Mesenchymal stem cell (in vitro differentiated cells and primary cell): ENCODE measurements at regions not wholly inside any gene's neighbourhood (a gene's known extent, or its start where the extent isn't known, plus 50 kb on each side); places are given as distances from the start of the nearest gene placed in this dataset.

Source experiments
- DNase-seq: peaks from one replicate; pipeline ENCODE4 v3.0.0-alpha.2; 2013
- H2AFZ ChIP-seq: one replicate; pipeline ENCODE4 v1.6.1; 2013; ENCODE audit warnings: low read depth, mild to moderate bottlenecking, control low read depth, inconsistent platforms, low read length, moderate library complexity
- H2AK5ac ChIP-seq: 2 replicates; pipeline ENCODE4 v1.6.1; 2013; ENCODE audit warnings: low read length, moderate library complexity, mild to moderate bottlenecking, inconsistent platforms; ENCODE audit not compliant: severe bottlenecking
- H2BK120ac ChIP-seq: one replicate; pipeline ENCODE4 v1.6.1; 2013; ENCODE audit warnings: low read depth, mild to moderate bottlenecking, inconsistent platforms, low read length, moderate library complexity
- H2BK12ac ChIP-seq, 2 experiments: one replicate each; pipeline ENCODE4 v1.6.1; 2013; ENCODE audit warnings: inconsistent platforms in 2 of 2, low read length in 2 of 2, mild to moderate bottlenecking in 2 of 2, moderate library complexity in 2 of 2, control low read depth in 1 of 2
- H2BK15ac ChIP-seq: one replicate; pipeline ENCODE4 v1.6.1; 2013; ENCODE audit warnings: mild to moderate bottlenecking, low read depth, inconsistent platforms; ENCODE audit not compliant: poor library complexity, severe bottlenecking
- H2BK5ac ChIP-seq: 2 replicates; pipeline ENCODE4 v1.6.1; 2013; ENCODE audit warnings: low read depth, mild to moderate bottlenecking, low read length, control low read depth, inconsistent platforms; ENCODE audit not compliant: poor library complexity, severe bottlenecking
- H3K14ac ChIP-seq, 2 experiments: one replicate each; pipeline ENCODE4 v1.6.1; 2013; ENCODE audit warnings: inconsistent platforms in 2 of 2, low read length in 2 of 2, control low read depth in 1 of 2, mild to moderate bottlenecking in 1 of 2, moderate library complexity in 1 of 2
- H3K18ac ChIP-seq, 2 experiments: one replicate each; pipeline ENCODE4 v1.6.1; 2013; ENCODE audit warnings: inconsistent platforms in 2 of 2, low read length in 2 of 2, control low read depth in 1 of 2, low read depth in 1 of 2, mild to moderate bottlenecking in 1 of 2
- H3K23ac ChIP-seq, 2 experiments: one replicate each; pipeline ENCODE4 v1.6.1; 2013; ENCODE audit warnings: inconsistent platforms in 2 of 2, low read length in 2 of 2, mild to moderate bottlenecking in 2 of 2, moderate library complexity in 2 of 2, control low read depth in 1 of 2
- H3K27ac ChIP-seq: 2 replicates; pipeline ENCODE4 v1.5.1; 2013; ENCODE audit warnings: mild to moderate bottlenecking, moderate library complexity, low read length, control low read depth, inconsistent platforms; ENCODE audit not compliant: poor library complexity, severe bottlenecking
- H3K27me3 ChIP-seq, 2 experiments: 2 replicates each; pipeline versions ENCODE4 v1.6.1 to v1.7.0; 2013; ENCODE audit warnings: low read length in 2 of 2, mild to moderate bottlenecking in 2 of 2, moderate library complexity in 2 of 2, control low read depth in 1 of 2, inconsistent platforms in 1 of 2; ENCODE audit not compliant: control insufficient read depth in 1 of 2, insufficient read depth in 1 of 2
- H3K36me3 ChIP-seq, 2 experiments: 2 replicates each; pipeline versions ENCODE4 v1.6.1 to v1.7.0; 2013; ENCODE audit warnings: low read length in 2 of 2, control low read depth in 1 of 2, inconsistent platforms in 1 of 2, low read depth in 1 of 2, mild to moderate bottlenecking in 1 of 2; ENCODE audit not compliant: insufficient read depth in 2 of 2, control insufficient read depth in 1 of 2
- H3K4ac ChIP-seq, 2 experiments: one replicate each; pipeline ENCODE4 v1.6.1; 2013; ENCODE audit warnings: inconsistent platforms in 2 of 2, low read length in 2 of 2, mild to moderate bottlenecking in 2 of 2, moderate library complexity in 2 of 2, control low read depth in 1 of 2, low read depth in 1 of 2
- H3K4me1 ChIP-seq: 2 replicates; pipeline ENCODE4 v1.6.1; 2013; ENCODE audit warnings: low read depth, low read length, control low read depth; ENCODE audit not compliant: control insufficient read depth, insufficient read depth
- H3K4me2 ChIP-seq: 2 replicates; pipeline ENCODE4 v1.6.1; 2013; ENCODE audit warnings: low read length, mild to moderate bottlenecking, inconsistent platforms; ENCODE audit not compliant: poor library complexity, severe bottlenecking
- H3K4me3 ChIP-seq, 2 experiments: 2 replicates each; pipeline versions ENCODE4 v1.5.1 to v1.7.0; 2013; ENCODE audit warnings: low read length in 2 of 2, mild to moderate bottlenecking in 2 of 2, control low read depth in 1 of 2, low read depth in 1 of 2; ENCODE audit not compliant: insufficient read depth in 1 of 2
- H3K79me1 ChIP-seq: replicated peaks from 2 replicates; pipeline ENCODE4 v1.6.1; 2013; ENCODE audit warnings: mild to moderate bottlenecking, control low read depth, low read length, inconsistent platforms; ENCODE audit not compliant: poor library complexity, severe bottlenecking
- H3K9ac ChIP-seq: 2 replicates; pipeline ENCODE4 v1.7.0; 2013; ENCODE audit warnings: mild to moderate bottlenecking, low read length, moderate library complexity
- H3K9me3 ChIP-seq: 2 replicates; pipeline ENCODE4 v1.7.0; 2013; ENCODE audit warnings: mild to moderate bottlenecking, low read length; ENCODE audit not compliant: control insufficient read depth
- H4K8ac ChIP-seq: one replicate; pipeline ENCODE4 v1.6.1; 2013; ENCODE audit warnings: inconsistent platforms, mild to moderate bottlenecking, low read length, moderate library complexity
- H4K91ac ChIP-seq: one replicate; pipeline ENCODE4 v1.6.1; 2013; ENCODE audit warnings: mild to moderate bottlenecking, low read length, inconsistent platforms
- WGBS: methylation state at CpG from one replicate; pipeline ENCODE4 v1.1.7; 2013; ENCODE audit warnings: mixed read lengths; 5-methylcytosine and 5-hydroxymethylcytosine counted together

DNA sequence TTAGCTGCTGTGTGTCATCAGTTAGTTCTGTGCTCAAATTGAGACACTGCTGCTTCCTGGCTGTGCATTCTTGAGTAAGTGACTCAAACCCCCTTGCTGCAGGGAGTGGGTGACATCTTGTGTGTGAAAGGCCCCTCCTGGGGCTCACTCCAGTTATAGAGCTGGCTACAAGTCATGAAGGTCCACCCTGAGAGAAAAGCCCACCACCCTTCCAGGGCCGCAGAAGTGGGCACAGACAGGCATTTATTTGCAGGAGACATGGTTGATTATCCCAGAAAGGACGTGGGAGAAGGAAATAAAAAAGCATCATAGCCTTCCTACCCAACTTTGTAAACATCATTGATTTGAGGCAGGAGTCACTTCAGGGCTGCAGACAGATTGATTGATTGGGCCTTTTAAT lies 550.6 kb downstream of the MATN1 start:
- H3K23ac ChIP-seq = no peak overlapping the region
- no peak overlapping the region for H4K91ac ChIP-seq
- no peak overlapping the region for H3K4ac ChIP-seq
- H2AK5ac ChIP-seq = no peak overlapping the region
- DNase-seq = no peak
- H3K79me1 ChIP-seq = no peaks in the 10 kb centered on the region
- H3K4me2 ChIP-seq = no peak overlapping the region
- no peaks in the 10 kb centered on the region for H3K4me1 ChIP-seq
- H3K9ac ChIP-seq = no peak overlapping the region
- no peak overlapping the region for H3K14ac ChIP-seq
- no peak overlapping the region for H2BK120ac ChIP-seq
- H2BK15ac ChIP-seq = no peak overlapping the region
- no peak overlapping the region for H2BK12ac ChIP-seq
- no peaks in the 10 kb centered on the region for H3K36me3 ChIP-seq
- H3K4me3 ChIP-seq = no peak overlapping the region
- H3K18ac ChIP-seq = no peak overlapping the region
- H3K27me3 ChIP-seq = peaks cover 0 to 6% of the 10 kb centered on the region in 2 experiments
- no peak overlapping the region for H2BK5ac ChIP-seq
- no peak overlapping the region for H2AFZ ChIP-seq
- H4K8ac ChIP-seq = no peak overlapping the region
- no CpG with 5 or more reads among the region's 2 CpGs for WGBS
- no peaks in the 10 kb centered on the region for H3K9me3 ChIP-seq
- no peak overlapping the region for H3K27ac ChIP-seq

DNA sequence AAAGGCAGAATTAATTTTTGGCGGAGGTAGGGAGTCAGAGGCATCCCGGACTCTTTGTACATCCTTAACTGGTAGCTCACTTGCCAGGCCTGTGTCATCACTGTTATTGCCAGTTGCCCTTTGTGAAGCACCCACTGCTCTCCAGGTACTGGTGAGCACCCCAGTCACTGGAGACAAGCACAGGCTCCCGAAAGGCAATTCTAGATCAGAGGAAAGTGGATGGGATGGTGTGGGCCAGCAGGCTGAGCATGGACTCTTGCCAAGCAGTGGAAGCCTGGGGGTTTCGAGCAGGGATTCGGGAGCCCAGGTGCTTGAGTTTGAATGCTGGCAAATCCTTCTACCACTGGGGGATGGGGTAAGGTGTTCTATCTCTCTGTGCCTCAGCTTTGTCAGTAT lies 551.1 kb downstream of the MATN1 start:
- Histone ChIP-seq H3K4me2 (no peak overlapping the region), H4K91ac (no peak overlapping the region), H3K14ac (no peak overlapping the region), H4K8ac (no peak overlapping the region), H3K9ac (no peak overlapping the region), H3K18ac (no peak overlapping the region), H2BK5ac (no peak overlapping the region), H2AFZ (no peak overlapping the region), H3K36me3 (no peaks in the 10 kb centered on the region), H2BK120ac (no peak overlapping the region), H2BK12ac (no peak overlapping the region), H3K4me1 (no peaks in the 10 kb centered on the region), H3K27ac (no peak overlapping the region), H2BK15ac (no peak overlapping the region), H3K27me3 (peaks cover 0 to 6% of the 10 kb centered on the region in 2 experiments), H3K79me1 (no peaks in the 10 kb centered on the region), H3K23ac (no peak overlapping the region), H2AK5ac (no peak overlapping the region), H3K4me3 (no peak overlapping the region), H3K9me3 (no peaks in the 10 kb centered on the region), H3K4ac (no peak overlapping the region)
- no peak for DNase-seq
- WGBS = 84% methylated on average over 5 of the region's 5 CpGs

DNA sequence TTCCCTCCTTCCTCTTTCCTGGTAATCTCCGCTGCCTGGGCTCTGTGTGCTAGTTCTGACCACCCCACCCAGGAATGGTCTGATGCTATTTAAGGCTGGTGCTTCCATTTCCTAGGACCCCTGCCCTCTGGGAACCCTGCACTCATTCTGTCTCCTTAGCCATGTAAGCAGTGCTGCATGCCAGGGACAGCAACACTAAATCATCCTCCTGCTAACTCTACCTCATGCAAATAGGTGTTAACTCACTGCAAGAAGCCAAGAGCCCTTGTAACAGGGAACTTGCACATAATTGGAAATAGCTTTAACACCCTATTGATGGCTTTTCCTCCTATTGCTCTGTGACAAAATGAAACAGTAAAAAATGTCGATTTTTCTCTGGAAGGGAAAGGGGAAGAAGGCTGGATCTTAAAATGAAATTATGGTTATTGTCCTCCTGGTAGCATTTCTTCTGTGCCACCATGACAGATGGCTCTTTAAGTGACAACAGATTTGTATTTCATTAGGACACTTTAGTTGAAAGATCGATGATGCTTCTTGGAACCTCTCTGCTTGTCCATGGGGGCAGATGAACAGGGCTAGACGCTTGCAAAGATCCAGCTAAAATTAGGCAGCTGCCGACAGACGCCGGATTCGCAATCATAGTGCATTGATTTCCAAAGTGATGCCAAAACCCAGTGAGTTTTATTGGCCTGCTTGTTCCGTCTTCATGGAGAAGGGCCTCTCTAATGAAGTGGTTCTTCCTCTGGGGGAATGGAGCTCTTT lies 551.7 kb downstream of the MATN1 start:
- Histone ChIP-seq H4K91ac (no peak overlapping the region), H3K18ac (no peak overlapping the region), H4K8ac (no peak overlapping the region), H3K4ac (no peak overlapping the region), H3K36me3 (no peaks in the 10 kb centered on the region), H3K4me1 (no peaks in the 10 kb centered on the region), H3K9me3 (no peaks in the 10 kb centered on the region), H2AK5ac (no peak overlapping the region), H2BK15ac (no peak overlapping the region), H3K23ac (no peak overlapping the region), H2BK120ac (no peak overlapping the region), H3K4me2 (no peak overlapping the region), H3K27ac (no peak overlapping the region), H3K9ac (no peak overlapping the region), H2AFZ (no peak overlapping the region), H3K14ac (no peak overlapping the region), H2BK12ac (no peak overlapping the region), H3K4me3 (no peak overlapping the region), H3K27me3 (peaks cover 0 to 6% of the 10 kb centered on the region in 2 experiments), H3K79me1 (no peaks in the 10 kb centered on the region), H2BK5ac (no peak overlapping the region)
- 73% methylated on average over 9 of the region's 9 CpGs for WGBS
- DNase-seq = no peak

DNA sequence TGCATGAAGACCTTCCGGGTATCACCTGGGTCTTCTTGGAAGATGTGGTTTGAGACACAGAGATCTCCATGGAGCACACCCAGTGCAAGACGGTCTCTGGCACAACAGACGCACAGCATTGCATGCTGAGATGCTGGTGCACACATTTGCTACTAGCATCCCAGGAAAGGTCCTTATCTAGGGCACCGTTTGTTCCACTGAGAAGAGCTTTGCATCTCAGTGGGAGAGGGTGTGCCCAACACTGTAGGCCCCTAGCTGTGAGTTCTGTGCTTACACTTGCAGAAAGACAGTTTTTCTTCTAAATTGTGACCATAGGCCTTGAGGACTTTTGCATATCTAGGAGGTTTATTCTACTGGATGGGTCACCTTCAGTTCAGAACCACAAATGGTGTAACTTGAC lies 554.1 kb downstream of the MATN1 start:
- Histone ChIP-seq H4K91ac (no peak overlapping the region), H3K27ac (no peak overlapping the region), H3K9ac (no peak overlapping the region), H3K18ac (no peak overlapping the region), H3K27me3 (peaks cover 4 to 19% of the 10 kb centered on the region in 2 experiments), H3K4me3 (no peak overlapping the region), H3K23ac (no peak overlapping the region), H2AFZ (no peak overlapping the region), H3K4me2 (no peak overlapping the region), H4K8ac (no peak overlapping the region), H3K4ac (no peak overlapping the region), H3K14ac (no peak overlapping the region), H2BK12ac (no peak overlapping the region), H2BK5ac (no peak overlapping the region), H3K4me1 (no peaks in the 10 kb centered on the region), H3K79me1 (no peaks in the 10 kb centered on the region), H2BK120ac (no peak overlapping the region), H2AK5ac (no peak overlapping the region), H3K9me3 (no peaks in the 10 kb centered on the region), H3K36me3 (no peaks in the 10 kb centered on the region), H2BK15ac (no peak overlapping the region)
- 50% methylated on average over 4 of the region's 4 CpGs for WGBS
- no peak for DNase-seq
